ENCODE measurements at regions not wholly inside any gene's neighbourhood (a gene's known extent, or its start where the extent isn't known, plus 50 kb on each side); places are given as distances from the start of the nearest gene placed in this dataset.

GRCh38 chr4:104138116-104138515, 356.6 kb downstream of the CXXC4 start:
- in situ Hi-C loops (cut with MboI; ENCODE audit: low sequenced_read_pairs): no loop called here

- in situ Hi-C loops (cut with MboI; ENCODE audit: low sequenced_read_pairs): no loop called here
Measured at GRCh38 chr4:104129243-104129642, 365.5 kb downstream of the CXXC4 start.

GRCh38 chr4:104128850-104129213, 365.9 kb downstream of the CXXC4 start:
- in situ Hi-C loops (cut with MboI; ENCODE audit: low sequenced_read_pairs): no loop called here

GRCh38 chr4:104128031-104128849, 366.5 kb downstream of the CXXC4 start:
- in situ Hi-C loops (cut with MboI; ENCODE audit: low sequenced_read_pairs): no loop called here

GRCh38 chr4:104123021-104123420, 371.7 kb downstream of the CXXC4 start:
- in situ Hi-C loops (cut with MboI; ENCODE audit: low sequenced_read_pairs): no loop called here

- in situ Hi-C loops (cut with MboI; ENCODE audit: low sequenced_read_pairs): no loop called here
Measured at GRCh38 chr4:104117776-104118175, 376.9 kb downstream of the CXXC4 start.

GRCh38 chr4:104113850-104114249, 380.8 kb downstream of the CXXC4 start:
- in situ Hi-C loops (cut with MboI; ENCODE audit: low sequenced_read_pairs): no loop called here

- in situ Hi-C loops (cut with MboI; ENCODE audit: low sequenced_read_pairs): no loop called here
Measured at GRCh38 chr4:104099141-104099540, 379.4 kb upstream of the TACR3 start.

- in situ Hi-C loops (cut with MboI; ENCODE audit: low sequenced_read_pairs): no loop called here
Measured at GRCh38 chr4:104093247-104093646, 373.5 kb upstream of the TACR3 start.

- in situ Hi-C loops (cut with MboI; ENCODE audit: low sequenced_read_pairs): loop anchor here (25.0 kb wide), 1 partner anchor 789 kb away; no protein-coding TSS in a partner anchor
Measured at GRCh38 chr4:104073229-104073628, 353.4 kb upstream of the TACR3 start.

- in situ Hi-C loops (cut with MboI; ENCODE audit: low sequenced_read_pairs): loop anchor here (25.0 kb wide), 1 partner anchor 796 kb away; no protein-coding TSS in a partner anchor
Measured at GRCh38 chr4:104066533-104066932, 346.7 kb upstream of the TACR3 start.

- in situ Hi-C loops (cut with MboI; ENCODE audit: low sequenced_read_pairs): loop anchor here (25.0 kb wide), 1 partner anchor 797 kb away; no protein-coding TSS in a partner anchor
Measured at GRCh38 chr4:104064646-104065577, 345.1 kb upstream of the TACR3 start.

- in situ Hi-C loops (cut with MboI; ENCODE audit: low sequenced_read_pairs): loop anchor here (25.0 kb wide), 1 partner anchor 799 kb away; no protein-coding TSS in a partner anchor
Measured at GRCh38 chr4:104063341-104063740, 343.6 kb upstream of the TACR3 start.

- in situ Hi-C loops (cut with MboI; ENCODE audit: low sequenced_read_pairs): no loop called here
Measured at GRCh38 chr4:104044369-104044768, 324.6 kb upstream of the TACR3 start.

- in situ Hi-C loops (cut with MboI; ENCODE audit: low sequenced_read_pairs): no loop called here
Measured at GRCh38 chr4:104032896-104033295, 313.1 kb upstream of the TACR3 start.

GRCh38 chr4:104025251-104025650, 305.5 kb upstream of the TACR3 start:
- in situ Hi-C loops (cut with MboI; ENCODE audit: low sequenced_read_pairs): no loop called here

GRCh38 chr4:104022831-104023230, 303.0 kb upstream of the TACR3 start:
- in situ Hi-C loops (cut with MboI; ENCODE audit: low sequenced_read_pairs): no loop called here

- in situ Hi-C loops (cut with MboI; ENCODE audit: low sequenced_read_pairs): no loop called here
Measured at GRCh38 chr4:104022226-104022625, 302.4 kb upstream of the TACR3 start.

- in situ Hi-C loops (cut with MboI; ENCODE audit: low sequenced_read_pairs): no loop called here
Measured at GRCh38 chr4:104020641-104021040, 300.9 kb upstream of the TACR3 start.

GRCh38 chr4:104017213-104017612, 297.4 kb upstream of the TACR3 start:
- in situ Hi-C loops (cut with MboI; ENCODE audit: low sequenced_read_pairs): no loop called here

- in situ Hi-C loops (cut with MboI; ENCODE audit: low sequenced_read_pairs): no loop called here
Measured at GRCh38 chr4:104015680-104016079, 295.9 kb upstream of the TACR3 start.

- in situ Hi-C loops (cut with MboI; ENCODE audit: low sequenced_read_pairs): no loop called here
Measured at GRCh38 chr4:104010722-104011121, 290.9 kb upstream of the TACR3 start.

Data from HL-60/S4 (cell line).